Activated naive CD8-positive, alpha-beta T cell treated with anti-CD3 and anti-CD28 coated beads, Interleukin-2, amount 10 ng/mL, durations not matched to agents 7 days and 5 days (primary cell): ENCODE measurements at regions not wholly inside any gene's neighbourhood (a gene's known extent, or its start where the extent isn't known, plus 50 kb on each side); places are given as distances from the start of the nearest gene placed in this dataset.
"Not testable (repeated sequence)": the region's sequence is repeated elsewhere in the genome, so short reads cannot be mapped to it uniquely, and the experiment has no call there.

ENCODE experiments used
- ATAC-seq: fragments of 150-1000 bp; cut with Tn5 transposase; one replicate; pipeline ENCODE4 v1.10.0; 2021; ENCODE audit warnings: low read depth, moderate library complexity
- POLR2A ChIA-PET: fragments of 350-600 bp; sonication (Branson Sonifier 250); formaldehyde crosslinking; loops from one replicate; lab custom pipeline; 2021; ENCODE audit warnings: antibody characterized with exemption; lab: Charles Lee
- DNase-seq: peaks from one replicate; pipeline ENCODE4 v3.0.0; 2021
- H3K27ac Mint-ChIP-seq: one replicate; pipeline ENCODE4 v1.8.0; 2022; ENCODE audit warnings: mild to moderate bottlenecking, mixed read lengths
- H3K27me3 Mint-ChIP-seq: one replicate; pipeline ENCODE4 v1.8.0; 2022; ENCODE audit warnings: mild to moderate bottlenecking, moderate library complexity, mixed read lengths
- H3K36me3 Mint-ChIP-seq: one replicate; pipeline ENCODE4 v1.8.0; 2021; ENCODE audit warnings: mild to moderate bottlenecking, mixed read lengths
- H3K4me1 Mint-ChIP-seq: one replicate; pipeline ENCODE4 v1.8.0; 2021; ENCODE audit warnings: mixed read lengths
- H3K4me3 Mint-ChIP-seq: one replicate; pipeline ENCODE4 v1.8.0; 2022; ENCODE audit warnings: mild to moderate bottlenecking, moderate library complexity, mixed read lengths
- H3K9me3 Mint-ChIP-seq: one replicate; pipeline ENCODE4 v1.8.0; 2021; ENCODE audit warnings: mixed read lengths

DNA sequence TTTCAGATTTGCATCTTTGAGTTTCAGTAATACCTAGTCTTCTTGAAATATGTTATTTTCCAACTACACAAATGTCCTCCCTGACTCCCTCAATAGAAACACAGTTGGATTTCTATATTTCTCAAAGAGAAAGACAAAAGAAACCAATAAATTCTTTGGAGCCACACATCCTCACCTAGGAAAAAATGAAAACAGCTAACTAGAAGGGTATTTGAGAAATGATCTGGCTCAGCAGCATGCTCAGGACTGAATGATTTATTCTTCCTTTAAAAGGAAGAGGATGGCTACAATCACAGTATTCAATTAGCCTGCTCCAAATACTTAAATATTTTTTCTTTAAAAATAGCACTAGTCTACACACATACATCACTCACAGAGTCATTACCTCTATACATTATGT lies 196.4 kb upstream of the TENT5A start:
- ATAC-seq, result no peak
- no peak for DNase-seq
- Mint-ChIP-seq H3K27ac (no peak overlapping the region), H3K27me3 (peaks cover 2% of the 10 kb centered on the region), H3K9me3 (peaks cover 1% of the 10 kb centered on the region), H3K4me3 (no peak overlapping the region), H3K4me1 (no peaks in the 10 kb centered on the region), H3K36me3 (no peaks in the 10 kb centered on the region)
- POLR2A ChIA-PET, result no interaction called here

DNA sequence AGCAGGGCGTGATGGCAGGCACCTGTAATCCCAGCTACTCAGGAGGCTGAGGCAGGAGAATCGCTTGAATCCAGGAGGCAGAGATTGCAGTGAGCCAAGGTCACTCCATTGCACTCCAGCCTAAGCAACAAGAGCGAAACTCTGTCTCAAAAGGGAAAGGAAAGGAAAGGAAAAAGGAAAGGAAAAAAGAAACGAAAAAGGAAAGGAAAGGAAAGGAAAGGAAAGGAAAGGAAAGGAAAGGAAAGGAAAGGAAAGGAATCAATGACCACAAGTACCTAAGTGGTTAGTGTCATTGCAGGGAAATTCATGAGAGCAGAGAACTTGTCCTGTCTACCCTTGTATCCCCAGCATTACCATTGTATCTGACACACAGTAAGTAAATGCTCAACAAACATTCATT lies 195.7 kb upstream of the TENT5A start:
- H3K27me3 Mint-ChIP-seq, POLR2A ChIA-PET, H3K9me3 Mint-ChIP-seq, ATAC-seq, H3K4me3 Mint-ChIP-seq, H3K36me3 Mint-ChIP-seq, H3K4me1 Mint-ChIP-seq, H3K27ac Mint-ChIP-seq, DNase-seq: not testable (repeated sequence)

DNA sequence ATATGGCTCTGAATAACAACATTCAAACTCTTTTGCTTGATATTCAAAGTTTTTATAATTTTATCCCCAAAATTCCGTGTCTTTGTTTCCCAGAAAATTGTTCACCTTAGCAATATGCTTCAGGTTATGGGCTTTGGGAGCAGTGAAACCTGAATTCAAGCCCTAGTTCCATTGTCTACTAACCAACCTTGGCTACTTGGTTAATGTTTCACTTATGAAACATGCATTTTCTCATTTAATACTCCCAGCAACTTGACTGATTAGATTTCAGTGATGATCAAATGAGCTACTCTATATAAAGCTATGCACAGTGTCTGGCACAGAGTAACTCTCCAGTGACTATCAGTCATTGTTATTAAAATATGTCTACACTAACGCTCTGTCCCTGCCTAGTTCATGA lies 192.2 kb upstream of the TENT5A start:
- DNase-seq (no peak), ATAC-seq (no peak)
- H3K36me3 Mint-ChIP-seq, result no peaks in the 10 kb centered on the region
- H3K4me1 Mint-ChIP-seq, result no peaks in the 10 kb centered on the region
- H3K9me3 Mint-ChIP-seq, result no peaks in the 10 kb centered on the region
- H3K27ac Mint-ChIP-seq, result no peak overlapping the region
- no peak overlapping the region for H3K4me3 Mint-ChIP-seq
- POLR2A ChIA-PET, result no interaction called here
- peaks cover 2% of the 10 kb centered on the region for H3K27me3 Mint-ChIP-seq

DNA sequence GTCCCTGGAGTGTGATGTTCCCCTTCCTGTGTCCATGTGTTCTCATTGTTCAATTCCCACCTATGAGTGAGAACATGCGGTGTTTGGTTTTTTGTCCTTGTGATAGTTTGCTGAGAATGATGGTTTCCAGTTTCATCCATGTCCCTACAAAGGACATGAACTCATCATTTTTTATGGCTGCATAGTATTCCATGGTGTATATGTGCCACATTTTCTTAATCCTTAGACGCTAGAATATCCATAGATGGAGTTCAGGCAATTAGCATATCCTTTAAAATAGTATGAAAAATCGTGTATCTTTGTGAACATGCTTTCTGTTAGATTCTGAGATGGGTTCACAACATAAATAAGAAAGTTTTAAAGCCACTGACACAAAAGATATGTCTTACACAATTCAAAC lies 190.4 kb upstream of the TENT5A start:
- ATAC-seq, H3K27ac Mint-ChIP-seq, POLR2A ChIA-PET, DNase-seq, H3K27me3 Mint-ChIP-seq, H3K4me1 Mint-ChIP-seq, H3K36me3 Mint-ChIP-seq, H3K4me3 Mint-ChIP-seq, H3K9me3 Mint-ChIP-seq: not testable (repeated sequence)

DNA sequence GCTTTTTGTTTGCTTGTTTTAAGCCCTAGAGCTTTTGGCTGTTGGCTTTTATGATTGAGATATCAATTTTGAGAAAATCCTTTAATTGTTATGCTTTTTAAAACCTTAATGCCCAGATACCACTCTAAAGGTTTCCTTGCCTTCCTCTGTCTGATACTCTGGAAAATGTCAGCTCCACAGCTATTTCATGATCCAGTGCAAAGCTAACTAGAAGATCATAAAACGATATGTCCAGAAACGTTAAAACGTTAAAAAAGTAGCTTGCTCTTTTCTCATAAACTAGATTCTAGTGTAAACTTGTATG lies 189.5 kb upstream of the TENT5A start:
- Mint-ChIP-seq H3K27me3 (no peaks in the 10 kb centered on the region), H3K4me3 (no peak overlapping the region), H3K36me3 (no peaks in the 10 kb centered on the region), H3K4me1 (no peaks in the 10 kb centered on the region), H3K9me3 (no peaks in the 10 kb centered on the region), H3K27ac (no peak overlapping the region)
- ATAC-seq (no peak), DNase-seq (no peak)
- POLR2A ChIA-PET, result no interaction called here

- no peaks in the 10 kb centered on the region for H3K9me3 Mint-ChIP-seq
These were observed 188.0 kb upstream of the TENT5A start for GRCh38 chr6:81940451-81940985.

DNA sequence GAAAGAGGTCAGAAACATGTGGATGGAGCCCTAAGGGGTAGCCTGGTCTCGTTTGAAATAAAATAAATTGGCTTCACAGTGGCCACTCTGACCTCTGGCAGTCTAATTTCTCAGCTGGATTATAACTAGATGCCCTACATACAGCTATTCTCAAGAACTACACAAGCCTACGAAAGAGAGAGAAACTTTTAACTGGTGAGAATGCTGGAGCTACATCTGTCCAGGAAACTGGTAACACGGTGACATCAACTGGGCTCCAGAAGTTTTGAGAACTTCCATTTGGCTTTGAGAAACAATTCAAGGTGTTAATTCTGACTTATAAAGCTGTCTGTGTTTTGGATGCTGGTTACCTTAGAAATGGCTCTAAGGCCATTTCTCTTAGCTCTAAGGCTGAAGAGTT lies 187.3 kb upstream of the TENT5A start:
- H3K27ac Mint-ChIP-seq, result no peak overlapping the region
- no peak for DNase-seq
- no peaks in the 10 kb centered on the region for H3K9me3 Mint-ChIP-seq
- no peaks in the 10 kb centered on the region for H3K4me1 Mint-ChIP-seq
- POLR2A ChIA-PET, result no interaction called here
- H3K4me3 Mint-ChIP-seq, result no peak overlapping the region
- no peaks in the 10 kb centered on the region for H3K27me3 Mint-ChIP-seq
- no peak for ATAC-seq
- no peaks in the 10 kb centered on the region for H3K36me3 Mint-ChIP-seq

More at GRCh38 chr6:81940451-81940985, 188.0 kb upstream of the TENT5A start:
- POLR2A ChIA-PET, result no interaction called here
- Mint-ChIP-seq H3K27me3 (no peaks in the 10 kb centered on the region), H3K4me1 (no peaks in the 10 kb centered on the region), H3K36me3 (no peaks in the 10 kb centered on the region), H3K27ac (no peak overlapping the region), H3K4me3 (no peak overlapping the region)
- no peak for DNase-seq
- no peak for ATAC-seq

DNA sequence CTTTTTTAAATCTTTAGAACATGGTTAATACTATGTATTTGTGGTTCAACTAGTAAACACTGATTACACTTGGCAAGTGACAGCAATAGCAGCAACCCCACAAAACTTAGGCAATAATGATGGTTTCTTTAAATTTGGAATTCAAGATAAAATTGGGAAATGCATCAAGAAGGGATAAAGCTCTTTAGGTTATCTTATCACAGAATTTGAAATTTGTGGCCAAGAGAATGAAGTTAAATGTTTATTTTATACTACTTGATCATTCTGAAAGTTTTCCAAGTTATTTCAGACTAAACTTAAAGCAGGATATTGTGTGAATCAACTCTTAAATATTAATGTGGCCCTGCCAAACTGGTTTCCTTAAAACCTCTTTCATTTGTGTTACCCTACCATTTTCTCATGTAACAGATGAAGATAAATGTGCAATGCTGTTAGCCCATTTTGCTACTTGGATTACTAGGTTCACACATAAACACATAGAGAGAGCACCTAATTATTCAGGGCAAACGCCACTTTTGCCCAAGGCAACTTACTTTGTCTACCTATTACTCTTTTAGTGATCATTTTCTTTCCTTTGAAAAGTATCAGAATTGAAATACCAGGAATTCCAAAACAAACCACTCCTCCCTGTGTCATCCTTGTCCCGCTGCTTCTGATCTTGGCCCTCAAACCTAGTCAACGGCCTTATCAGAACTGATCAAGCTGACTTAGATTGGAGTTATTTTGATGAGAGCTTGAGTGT lies 186.7 kb upstream of the TENT5A start:
- no peak overlapping the region for H3K27ac Mint-ChIP-seq
- no peak overlapping the region for H3K4me3 Mint-ChIP-seq
- DNase-seq (no peak), ATAC-seq (no peak)
- no peaks in the 10 kb centered on the region for H3K27me3 Mint-ChIP-seq
- POLR2A ChIA-PET, result no interaction called here
- no peaks in the 10 kb centered on the region for H3K36me3 Mint-ChIP-seq
- H3K9me3 Mint-ChIP-seq, result no peaks in the 10 kb centered on the region
- no peaks in the 10 kb centered on the region for H3K4me1 Mint-ChIP-seq

DNA sequence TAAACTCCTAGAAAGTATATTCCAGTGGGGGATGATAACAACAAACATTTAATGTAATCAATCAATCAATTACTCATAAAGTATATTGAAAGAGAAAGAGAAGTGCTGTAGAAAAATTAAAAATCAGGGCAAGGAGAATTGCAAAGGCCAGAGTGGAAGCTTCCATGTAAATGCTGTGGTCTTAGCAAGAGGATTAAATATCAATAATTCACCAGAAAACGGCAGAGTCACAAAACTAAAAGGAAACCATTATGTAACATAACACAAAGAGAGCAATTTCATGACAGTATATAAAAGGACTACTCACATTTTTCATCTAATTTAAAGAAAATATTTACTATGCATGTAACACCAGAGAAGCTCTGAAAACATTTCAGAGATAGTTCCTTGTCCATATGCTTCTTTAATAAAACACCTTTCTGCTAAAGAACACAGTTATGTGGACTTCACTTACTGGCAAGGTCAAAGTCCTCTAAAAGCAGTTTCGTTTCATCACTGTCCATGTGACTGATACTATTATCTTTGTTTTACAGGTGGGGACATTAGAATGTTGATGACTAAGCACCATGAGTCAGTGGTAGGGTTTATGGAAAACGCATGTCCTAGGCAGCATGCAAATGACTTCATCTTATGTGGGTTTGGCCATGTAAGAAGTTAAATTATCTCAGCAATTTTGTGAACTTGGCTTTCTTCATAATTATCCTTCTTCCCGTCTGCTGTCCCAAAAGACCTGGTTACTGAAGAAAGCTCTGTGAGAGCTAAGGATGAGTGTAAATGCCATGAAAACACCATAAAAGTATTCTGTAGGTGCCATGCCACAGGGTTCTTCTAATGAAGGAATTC lies 185.8 kb upstream of the TENT5A start:
- POLR2A ChIA-PET, result no interaction called here
- Mint-ChIP-seq H3K9me3 (no peaks in the 10 kb centered on the region), H3K4me3 (no peak overlapping the region), H3K36me3 (no peaks in the 10 kb centered on the region), H3K27ac (no peak overlapping the region), H3K4me1 (no peaks in the 10 kb centered on the region), H3K27me3 (no peaks in the 10 kb centered on the region)
- DNase-seq (no peak), ATAC-seq (no peak)

- H3K27me3 Mint-ChIP-seq, result no peaks in the 10 kb centered on the region
These were observed 184.9 kb upstream of the TENT5A start for GRCh38 chr6:81937296-81937937.

GRCh38 chr6:81934936-81935335 lies 182.5 kb upstream of the TENT5A start:
- Mint-ChIP-seq H3K9me3 (peaks cover 1% of the 10 kb centered on the region), H3K36me3 (no peaks in the 10 kb centered on the region), H3K4me3 (no peak overlapping the region), H3K4me1 (no peaks in the 10 kb centered on the region), H3K27me3 (no peaks in the 10 kb centered on the region), H3K27ac (no peak overlapping the region)
- POLR2A ChIA-PET, result no interaction called here
- DNase-seq, result no peak
- no peak for ATAC-seq

More at GRCh38 chr6:81937296-81937937, 184.9 kb upstream of the TENT5A start:
- no peak overlapping the region for H3K4me3 Mint-ChIP-seq
- H3K9me3 Mint-ChIP-seq, result peaks cover 1% of the 10 kb centered on the region
- DNase-seq (no peak), ATAC-seq (no peak)
- H3K27ac Mint-ChIP-seq, result no peak overlapping the region
- no peaks in the 10 kb centered on the region for H3K4me1 Mint-ChIP-seq
- no peaks in the 10 kb centered on the region for H3K36me3 Mint-ChIP-seq
- POLR2A ChIA-PET, result no interaction called here

GRCh38 chr6:81933608-81934051 lies 181.1 kb upstream of the TENT5A start:
- Mint-ChIP-seq H3K9me3 (peaks cover 1% of the 10 kb centered on the region), H3K4me3 (no peak overlapping the region), H3K4me1 (no peaks in the 10 kb centered on the region), H3K36me3 (no peaks in the 10 kb centered on the region), H3K27me3 (no peaks in the 10 kb centered on the region), H3K27ac (no peak overlapping the region)
- DNase-seq, result no peak
- POLR2A ChIA-PET, result no interaction called here
- no peak for ATAC-seq

GRCh38 chr6:81933089-81933488 lies 180.6 kb upstream of the TENT5A start:
- DNase-seq (no peak), ATAC-seq (no peak)
- Mint-ChIP-seq H3K36me3 (no peaks in the 10 kb centered on the region), H3K4me3 (no peak overlapping the region), H3K27me3 (no peaks in the 10 kb centered on the region), H3K9me3 (peaks cover 1% of the 10 kb centered on the region), H3K27ac (no peak overlapping the region), H3K4me1 (no peaks in the 10 kb centered on the region)
- POLR2A ChIA-PET, result no interaction called here
